EL (cell line): ENCODE measurements at regions not wholly inside any gene's neighbourhood (a gene's known extent, or its start where the extent isn't known, plus 50 kb on each side); places are given as distances from the start of the nearest gene placed in this dataset.
A peak's percentile ranks its signal among the peaks of the same experiment; 100 is the strongest.

ENCODE experiments used
- DNase-seq: peaks from one replicate; pipeline ENCODE4 v3.0.0-alpha.2; 2016

DNA sequence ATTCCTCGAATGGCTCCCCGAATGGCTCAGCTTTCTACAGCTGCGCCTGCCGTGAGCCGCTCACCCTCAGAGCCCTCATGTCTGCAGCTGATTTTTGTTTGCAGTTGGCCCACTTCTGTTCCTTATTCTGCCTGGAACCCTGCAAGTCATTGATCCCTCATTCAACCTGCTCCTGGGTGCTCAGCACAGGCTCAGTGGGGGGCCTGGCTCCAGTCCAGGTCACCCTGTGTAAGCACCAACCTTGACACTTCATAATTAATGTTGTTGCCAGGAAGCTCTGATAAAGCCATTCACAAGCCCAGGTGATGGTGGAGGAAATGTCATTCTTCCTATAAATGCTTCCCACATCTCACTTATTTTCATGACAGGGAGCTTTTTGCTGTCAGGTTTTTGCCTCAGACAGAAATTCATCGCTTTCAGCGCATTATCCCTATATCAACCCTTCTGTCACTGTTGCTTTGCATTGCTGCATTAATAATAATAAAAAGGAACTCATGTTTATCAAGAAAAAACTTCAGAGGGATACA is 85.7 kb downstream of the F11 start:
- no peak for DNase-seq

- no peak for DNase-seq
These were observed 82.4 kb downstream of the F11 start for GRCh38 chr4:186348433-186348832.

GRCh38 chr4:186347743-186348142 is 81.8 kb downstream of the F11 start:
- no peak for DNase-seq

GRCh38 chr4:186345184-186345583 is 79.2 kb downstream of the F11 start:
- no peak for DNase-seq

DNA sequence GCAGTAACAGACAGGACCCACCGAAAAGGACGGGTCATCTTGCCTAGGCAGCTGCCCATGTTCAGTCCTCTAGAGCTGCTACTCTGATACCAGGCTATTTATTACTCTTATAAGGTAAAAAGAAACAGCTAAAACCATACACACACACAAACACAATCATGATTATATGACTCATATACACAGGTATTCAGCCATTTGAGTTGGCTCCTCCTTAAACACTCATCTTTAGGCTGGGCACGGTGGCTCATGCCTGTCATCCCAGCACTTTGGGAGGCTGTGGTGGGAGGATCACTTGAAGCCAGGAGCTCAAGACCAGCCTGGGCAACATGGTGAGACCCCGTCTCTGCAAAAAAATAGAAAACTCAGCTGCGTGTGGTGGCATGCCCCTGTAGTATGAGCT is 76.6 kb downstream of the F11 start:
- peak; percentile 4 for DNase-seq

GRCh38 chr4:186341655-186342054 is 75.7 kb downstream of the F11 start:
- no peak for DNase-seq
